SU-DHL-6 (cell line): ENCODE measurements at regions not wholly inside any gene's neighbourhood (a gene's known extent, or its start where the extent isn't known, plus 50 kb on each side); places are given as distances from the start of the nearest gene placed in this dataset.
"Not testable (repeated sequence)": the region's sequence is repeated elsewhere in the genome, so short reads cannot be mapped to it uniquely, and the experiment has no call there.

Source experiments
- H2AFZ ChIP-seq: fragments of 200-600 bp; sonication (generic); 2 replicates; pipeline ENCODE4 v1.6.1; 2014; ENCODE audit warnings: low read depth, mild to moderate bottlenecking, moderate library complexity, mixed read lengths, antibody characterized with exemption, low read length; ENCODE audit not compliant: severe bottlenecking
- H3F3A ChIP-seq: fragments of 200-600 bp; shearing (Covaris generic); 2 replicates; pipeline ENCODE4 v1.6.0; 2016; ENCODE audit warnings: antibody characterized with exemption, mild to moderate bottlenecking; ENCODE audit not compliant: insufficient read depth
- H3K27ac ChIP-seq: fragments of 200-600 bp; sonication (generic); 2 replicates; pipeline ENCODE4 v1.5.1; 2016; ENCODE audit warnings: low read depth, mild to moderate bottlenecking, low read length, moderate library complexity, mixed read lengths
- H3K27me3 ChIP-seq: fragments of 200-600 bp; sonication (generic), shearing (Covaris generic); 2 replicates; pipeline ENCODE4 v1.6.0; 2014; ENCODE audit warnings: mild to moderate bottlenecking, low read length
- H3K36me3 ChIP-seq: fragments of 200-600 bp; sonication (generic); 2 replicates; pipeline ENCODE4 v1.6.1; 2014; ENCODE audit warnings: mild to moderate bottlenecking, low read length, mixed read lengths
- H3K4me2 ChIP-seq: fragments of 300-600, 200-600 bp; shearing (Covaris generic), sonication (generic); 2 replicates; pipeline ENCODE4 v1.6.0; 2014; ENCODE audit warnings: low read length, low read depth, mild to moderate bottlenecking; ENCODE audit not compliant: poor library complexity, severe bottlenecking
- H3K4me3 ChIP-seq: fragments of 200-600 bp; sonication (generic); 2 replicates; pipeline ENCODE4 v1.5.1; 2014; ENCODE audit warnings: antibody characterized with exemption, low read length, mild to moderate bottlenecking, mixed read lengths; ENCODE audit not compliant: insufficient read depth, poor library complexity, severe bottlenecking
- H3K79me2 ChIP-seq: fragments of 200-600 bp; sonication (generic); 2 replicates; pipeline ENCODE4 v1.6.1; 2014; ENCODE audit warnings: mild to moderate bottlenecking, low read length, moderate library complexity; ENCODE audit not compliant: insufficient read depth
- H3K9ac ChIP-seq: fragments of 200-600 bp; sonication (generic); 2 replicates; pipeline ENCODE4 v1.7.0; 2014; ENCODE audit warnings: mild to moderate bottlenecking, low read length
- H3K9me2 ChIP-seq: fragments of 200-600 bp; sonication (generic); replicated peaks from 2 replicates; pipeline ENCODE4 v1.6.1; 2014; ENCODE audit warnings: low read length; ENCODE audit not compliant: insufficient read depth
- H3K9me3 ChIP-seq: fragments of 200-600 bp; sonication (generic); 2 replicates; pipeline ENCODE4 v1.6.1; 2014; ENCODE audit warnings: low read length, mixed read lengths; ENCODE audit not compliant: insufficient read depth
- H4K20me1 ChIP-seq: fragments of 200-600 bp; sonication (generic); 2 replicates; pipeline ENCODE4 v1.6.1; 2014; ENCODE audit warnings: low read depth, mild to moderate bottlenecking, antibody characterized with exemption, low read length, moderate library complexity, mixed read lengths
- EZH2phosphoT487 ChIP-seq: fragments of 200-600 bp; sonication (generic), shearing (Covaris generic); conservative IDR thresholded peaks from 2 replicates; pipeline ENCODE4 v1.6.1; 2018; ENCODE audit warnings: mild to moderate bottlenecking, antibody characterized with exemption, low read length, moderate library complexity, mixed read lengths
- TF ChIP-seq, protein P1 (sequence below): fragments of 200-600 bp; sonication (generic); IDR thresholded peaks from one replicate; pipeline ENCODE4 v1.5.1; 2017; ENCODE audit warnings: antibody characterized with exemption, mild to moderate bottlenecking, low read length, moderate library complexity; ENCODE audit not compliant: insufficient read depth, poor library complexity, severe bottlenecking

DNA sequence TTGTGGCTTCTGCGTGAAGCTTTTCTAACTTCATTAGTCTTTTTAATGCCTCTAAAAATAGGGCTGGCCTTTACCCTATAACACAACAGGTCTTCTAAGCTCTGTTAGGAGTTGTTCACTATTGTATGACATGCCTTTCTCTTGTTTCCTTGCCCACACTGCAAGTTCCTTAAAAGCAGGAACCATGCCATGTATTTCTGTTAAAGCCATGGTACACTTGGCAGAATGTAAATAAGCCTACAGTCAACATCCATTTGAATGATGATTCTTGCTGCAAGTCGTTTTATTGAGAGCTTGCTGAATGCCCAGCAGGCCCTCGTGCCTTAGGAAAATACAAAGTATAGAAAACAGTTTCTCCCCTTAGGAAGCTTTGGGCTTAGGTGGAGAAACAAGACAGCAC is 214.6 kb downstream of the DUSP10 start:
- H4K20me1 ChIP-seq: no peaks in the 10 kb centered on the region
- TF ChIP-seq, protein P1, sequence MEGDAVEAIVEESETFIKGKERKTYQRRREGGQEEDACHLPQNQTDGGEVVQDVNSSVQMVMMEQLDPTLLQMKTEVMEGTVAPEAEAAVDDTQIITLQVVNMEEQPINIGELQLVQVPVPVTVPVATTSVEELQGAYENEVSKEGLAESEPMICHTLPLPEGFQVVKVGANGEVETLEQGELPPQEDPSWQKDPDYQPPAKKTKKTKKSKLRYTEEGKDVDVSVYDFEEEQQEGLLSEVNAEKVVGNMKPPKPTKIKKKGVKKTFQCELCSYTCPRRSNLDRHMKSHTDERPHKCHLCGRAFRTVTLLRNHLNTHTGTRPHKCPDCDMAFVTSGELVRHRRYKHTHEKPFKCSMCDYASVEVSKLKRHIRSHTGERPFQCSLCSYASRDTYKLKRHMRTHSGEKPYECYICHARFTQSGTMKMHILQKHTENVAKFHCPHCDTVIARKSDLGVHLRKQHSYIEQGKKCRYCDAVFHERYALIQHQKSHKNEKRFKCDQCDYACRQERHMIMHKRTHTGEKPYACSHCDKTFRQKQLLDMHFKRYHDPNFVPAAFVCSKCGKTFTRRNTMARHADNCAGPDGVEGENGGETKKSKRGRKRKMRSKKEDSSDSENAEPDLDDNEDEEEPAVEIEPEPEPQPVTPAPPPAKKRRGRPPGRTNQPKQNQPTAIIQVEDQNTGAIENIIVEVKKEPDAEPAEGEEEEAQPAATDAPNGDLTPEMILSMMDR: no peak
- no peak for TF ChIP-seq EZH2phosphoT487
- H3K4me3 ChIP-seq: no peak overlapping the region
- no peaks in the 10 kb centered on the region for H3K27me3 ChIP-seq
- no peaks in the 10 kb centered on the region for H3K9me2 ChIP-seq
- no peaks in the 10 kb centered on the region for H3K79me2 ChIP-seq
- H3F3A ChIP-seq: no peaks in the 10 kb centered on the region
- no peak overlapping the region for H3K4me2 ChIP-seq
- H3K27ac ChIP-seq: no peak overlapping the region
- H3K9me3 ChIP-seq: no peaks in the 10 kb centered on the region
- no peaks in the 10 kb centered on the region for H3K36me3 ChIP-seq
- H3K9ac ChIP-seq: no peak overlapping the region
- H2AFZ ChIP-seq: no peak overlapping the region

DNA sequence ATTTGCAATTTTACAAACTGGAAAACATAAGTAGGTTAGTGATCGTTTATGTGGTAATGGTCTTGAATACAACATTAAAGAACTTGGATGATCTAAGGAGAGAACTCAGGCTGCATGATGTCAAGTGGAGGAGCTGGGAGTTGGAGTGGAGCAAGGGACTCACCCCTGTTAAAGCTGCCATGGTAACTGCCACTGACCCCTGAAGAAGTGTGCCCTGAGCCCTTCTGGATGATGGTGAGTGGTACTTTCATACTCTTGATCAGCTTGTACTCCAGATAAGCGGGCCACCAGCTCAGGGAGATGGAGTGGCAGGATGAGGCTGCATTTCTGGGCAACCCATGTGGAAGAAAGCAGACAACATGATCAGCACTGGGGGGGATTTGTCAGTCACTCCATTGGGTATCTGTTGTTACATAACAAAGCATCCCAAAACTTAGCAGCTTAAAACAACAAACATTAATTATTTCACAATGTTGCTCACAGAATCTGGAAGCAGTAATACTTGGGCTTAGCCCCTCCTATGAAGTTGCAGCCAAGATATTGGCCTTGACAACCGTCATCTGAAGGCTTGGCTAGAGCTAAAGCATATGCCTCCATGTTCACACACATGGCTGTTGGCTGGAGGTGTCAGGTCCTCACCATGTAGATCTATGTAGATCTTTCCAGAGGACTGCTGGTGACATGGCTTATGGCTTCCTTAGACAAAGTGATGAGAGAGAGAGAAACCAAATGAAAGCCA is 213.8 kb downstream of the DUSP10 start:
- Histone ChIP-seq H3F3A (no peaks in the 10 kb centered on the region), H2AFZ (no peak overlapping the region), H3K4me3 (no peak overlapping the region), H3K36me3 (no peaks in the 10 kb centered on the region), H3K9me3 (no peaks in the 10 kb centered on the region), H3K4me2 (no peak overlapping the region), H3K9ac (no peak overlapping the region), H3K27me3 (no peaks in the 10 kb centered on the region), H3K9me2 (no peaks in the 10 kb centered on the region), H4K20me1 (no peaks in the 10 kb centered on the region), H3K79me2 (no peaks in the 10 kb centered on the region), H3K27ac (no peak overlapping the region)
- TF ChIP-seq EZH2phosphoT487: no peak
- TF ChIP-seq, protein P1: no peak

DNA sequence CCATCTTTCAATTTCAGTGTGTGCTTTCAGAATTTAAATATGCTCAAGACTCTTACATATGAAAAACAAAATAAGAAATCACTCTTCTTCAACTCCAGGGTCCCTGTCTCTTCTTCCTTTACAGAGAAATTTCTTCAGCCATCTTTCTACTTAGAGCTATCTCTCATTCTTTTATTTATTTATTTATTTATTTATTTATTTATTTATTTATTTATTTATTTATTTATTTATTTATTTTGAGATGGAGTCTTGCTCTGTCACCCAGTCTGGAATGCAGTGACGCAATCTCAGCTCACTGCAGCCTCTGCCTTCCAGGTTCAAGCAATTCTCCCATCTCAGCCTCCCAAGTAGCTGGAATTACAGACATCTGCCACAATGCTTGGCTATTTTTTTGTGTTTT is 211.7 kb downstream of the DUSP10 start:
- H3K36me3 ChIP-seq, H3F3A ChIP-seq, H3K4me3 ChIP-seq, H3K4me2 ChIP-seq, H3K27ac ChIP-seq, H3K9me3 ChIP-seq, H3K27me3 ChIP-seq, H2AFZ ChIP-seq, H4K20me1 ChIP-seq, H3K79me2 ChIP-seq, H3K9ac ChIP-seq, H3K9me2 ChIP-seq: not testable (repeated sequence)

DNA sequence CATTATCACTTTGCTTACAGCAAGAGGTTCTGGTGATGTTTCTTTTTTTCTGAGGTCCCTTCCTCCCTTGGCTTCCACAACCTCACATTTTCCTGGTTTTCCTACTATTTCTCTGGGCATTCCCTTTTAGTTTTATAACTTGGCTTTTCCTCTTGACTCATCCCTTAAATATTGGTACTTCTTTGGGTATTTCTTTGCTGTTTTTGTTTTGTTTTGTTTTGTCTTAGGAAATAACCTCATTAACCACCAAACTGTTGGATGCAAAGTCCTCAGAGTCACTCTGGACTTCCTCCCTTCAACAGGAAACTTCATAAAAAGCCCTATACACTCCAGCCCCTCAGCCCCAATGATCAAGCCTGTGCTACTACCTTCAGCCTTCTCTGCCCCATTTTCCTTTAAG is 211.1 kb downstream of the DUSP10 start:
- Histone ChIP-seq H3K9me3 (no peaks in the 10 kb centered on the region), H3K4me2 (no peak overlapping the region), H3K9me2 (no peaks in the 10 kb centered on the region), H2AFZ (no peak overlapping the region), H3K27ac (no peak overlapping the region), H3K4me3 (no peak overlapping the region), H3K79me2 (no peaks in the 10 kb centered on the region), H3K36me3 (no peaks in the 10 kb centered on the region), H3K9ac (no peak overlapping the region), H4K20me1 (no peaks in the 10 kb centered on the region), H3K27me3 (no peaks in the 10 kb centered on the region), H3F3A (no peaks in the 10 kb centered on the region)
- no peak for TF ChIP-seq EZH2phosphoT487
- TF ChIP-seq, protein P1: no peak
